GM13976 (cell line): ENCODE measurements at regions not wholly inside any gene's neighbourhood (a gene's known extent, or its start where the extent isn't known, plus 50 kb on each side); places are given as distances from the start of the nearest gene placed in this dataset.

Experiments
- DNase-seq: peaks from one replicate; pipeline ENCODE4 v3.0.0; 2012; ENCODE audit warnings: low spot score
- CTCF ChIP-seq: IDR thresholded peaks from 2 replicates; pipeline ENCODE4 v1.5.1; 2012; ENCODE audit warnings: borderline replicate concordance, mild to moderate bottlenecking; ENCODE audit not compliant: insufficient read depth; ENCODE audit errors: extremely low read depth, missing control alignments, control extremely low read depth
- in situ Hi-C: fragments of 300-500 bp; cut with MboI; formaldehyde crosslinking; loops from one replicate; pipeline ENCODE4 v1.12.0; 2022; ENCODE audit warnings: low sequenced_read_pairs, mixed read lengths, inconsistent platforms; ENCODE audit not compliant: unreplicated experiment

GRCh38 chr3:159482241-159482993 is 506.2 kb upstream of the IL12A start:
- in situ Hi-C loops: no loop called here
- TF ChIP-seq CTCF: no peak
- no peak for DNase-seq

- TF ChIP-seq CTCF: no peak
- no peak for DNase-seq
- in situ Hi-C loops: no loop called here
Measured at GRCh38 chr3:159482994-159483367, 505.7 kb upstream of the IL12A start.

GRCh38 chr3:159486580-159486979 is 502.1 kb upstream of the IL12A start:
- in situ Hi-C loops: no loop called here
- TF ChIP-seq CTCF: peak; percentile 30
- DNase-seq: no peak

GRCh38 chr3:159487304-159487703 is 501.3 kb upstream of the IL12A start:
- in situ Hi-C loops: no loop called here
- TF ChIP-seq CTCF: no peak
- no peak for DNase-seq

- no peak for DNase-seq
Measured at GRCh38 chr3:159488602-159489001, 500.0 kb upstream of the IL12A start.

GRCh38 chr3:159497361-159497760 is 491.3 kb upstream of the IL12A start:
- no peak for DNase-seq

More at GRCh38 chr3:159488602-159489001, 500.0 kb upstream of the IL12A start:
- no peak for TF ChIP-seq CTCF
- in situ Hi-C loops: no loop called here

More at GRCh38 chr3:159497361-159497760, 491.3 kb upstream of the IL12A start:
- TF ChIP-seq CTCF: no peak
- in situ Hi-C loops: no loop called here
